DND-41 (cell line): ENCODE measurements at regions not wholly inside any gene's neighbourhood (a gene's known extent, or its start where the extent isn't known, plus 50 kb on each side); places are given as distances from the start of the nearest gene placed in this dataset.

Experiments
- CTCF ChIP-seq: IDR thresholded peaks from 2 replicates; pipeline ENCODE4 v1.5.1; 2012; ENCODE audit warnings: borderline replicate concordance, low read length, moderate library complexity, mild to moderate bottlenecking; ENCODE audit not compliant: poor library complexity, severe bottlenecking; ENCODE audit errors: extremely low read depth
- EZH2 ChIP-seq: IDR thresholded peaks from 3 replicates; pipeline ENCODE4 v1.6.1; 2012; ENCODE audit warnings: borderline replicate concordance, low read depth, mild to moderate bottlenecking, moderate library complexity, low read length, inconsistent platforms; ENCODE audit not compliant: severe bottlenecking

GRCh38 chrX:89124985-89125384 lies 378.0 kb downstream of the CPXCR1 start:
- TF ChIP-seq CTCF (no peak), EZH2 (no peak)
